OCI-LY1 (cell line): ENCODE measurements at regions not wholly inside any gene's neighbourhood (a gene's known extent, or its start where the extent isn't known, plus 50 kb on each side); places are given as distances from the start of the nearest gene placed in this dataset.

Experiments
- CTCF ChIP-seq: fragments of 200-600 bp; sonication (generic), shearing (Covaris generic); IDR thresholded peaks from 2 replicates; pipeline ENCODE4 v1.5.1; 2017; ENCODE audit warnings: mild to moderate bottlenecking, antibody characterized with exemption, low read length, moderate library complexity, mixed read lengths
- EZH2 ChIP-seq: fragments of 200-600 bp; sonication (generic), shearing (Covaris generic); IDR thresholded peaks from 2 replicates; pipeline ENCODE4 v1.8.0; 2017; ENCODE audit warnings: borderline replicate concordance, mixed run types, mild to moderate bottlenecking, antibody characterized with exemption, low read length, moderate library complexity, mixed read lengths

DNA sequence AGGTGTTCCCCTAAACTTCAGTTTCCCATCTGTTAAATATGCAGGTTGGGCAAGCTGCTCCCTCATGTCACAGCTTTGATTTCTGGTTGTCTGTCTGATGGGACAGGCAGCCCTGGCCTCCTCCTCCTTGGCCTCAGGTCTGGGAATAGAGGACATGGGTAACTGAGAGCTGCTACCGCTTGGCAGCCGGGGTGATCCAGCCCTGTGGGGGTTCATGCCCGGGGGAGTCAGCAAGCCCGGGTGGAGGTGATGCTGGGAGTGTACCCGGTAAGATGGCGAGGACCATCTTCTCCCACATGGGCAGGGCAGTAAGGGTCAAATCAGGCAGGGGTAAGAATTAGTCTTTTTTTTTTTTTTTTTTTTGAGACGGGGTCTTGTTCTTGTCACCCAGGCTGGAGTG is 845.0 kb downstream of the TBC1D22A start:
- no peak for TF ChIP-seq CTCF
- no peak for TF ChIP-seq EZH2
